HepG2 (cell line): ENCODE measurements at regions not wholly inside any gene's neighbourhood (a gene's known extent, or its start where the extent isn't known, plus 50 kb on each side); places are given as distances from the start of the nearest gene placed in this dataset.
A peak's percentile ranks its signal among the peaks of the same experiment; 100 is the strongest.
"Not testable (repeated sequence)": the region's sequence is repeated elsewhere in the genome, so short reads cannot be mapped to it uniquely, and the experiment has no call there.

Source experiments
- ATAC-seq: fragments of 200-7000 bp; cut with Tn5 transposase; 3 replicates; pipeline ENCODE4 v1.9.1; 2020; ENCODE audit warnings: mild to moderate bottlenecking, moderate library complexity
- BruUV-seq: library from RNA; stranded (reverse); fragments of 400-500 nt; replicated peaks from 2 replicates; lab custom pipeline; 2021; lab: Mats Ljungman, UMichigan
- CTCF ChIA-PET: fragments of 300-600 bp; formaldehyde crosslinking; extraction: SDS; loops from one replicate; lab custom pipeline; 2021; ENCODE audit warnings: low total read pairs, inconsistent platforms, low intra/inter-chr PET ratio; lab: Yijun Ruan, JAX
- POLR2A ChIA-PET: fragments of 350-600 bp; sonication (Branson Sonifier 250); formaldehyde crosslinking; loops from one replicate; lab custom pipeline; 2020; ENCODE audit warnings: antibody characterized with exemption, inconsistent platforms; lab: Yijun Ruan, JAX
- DNase-seq: peaks from one replicate; pipeline ENCODE4 v3.0.0-alpha.2; 2015; ENCODE audit warnings: low spot score
- FAIRE-seq: peaks from 3 replicates; lab custom pipeline; 2011; peaks lifted over from hg19 to GRCh38; lab: Jason Lieb, UNC
- H2AFZ ChIP-seq: one replicate; pipeline ENCODE4 v1.6.1; 2011; ENCODE audit warnings: low read length, inconsistent platforms
- H3K27ac ChIP-seq: fragments of 300-600 bp; 3 replicates; pipeline ENCODE4 v1.8.0; 2011; ENCODE audit warnings: mixed run types, mild to moderate bottlenecking, mixed read lengths, low read length, inconsistent platforms; ENCODE audit not compliant: insufficient read depth; ENCODE audit errors: extremely low read length
- H3K27me3 ChIP-seq, 2 experiments: fragments of 200-600 bp in 1 of 2; 2 replicates in 1 of 2; 3 replicates in 1 of 2; pipeline versions ENCODE4 v1.6.0 to v1.8.0; 2011; ENCODE audit warnings: low read length in 2 of 2, mild to moderate bottlenecking in 2 of 2, moderate library complexity in 2 of 2, inconsistent platforms in 1 of 2; ENCODE audit not compliant: insufficient read depth in 2 of 2, control insufficient read depth in 1 of 2
- H3K36me3 ChIP-seq, 2 experiments: fragments of 200-600 bp in 1 of 2; replicated peaks in 1 of 2; 2 replicates in 1 of 2; 3 replicates in 1 of 2; pipeline versions ENCODE4 v1.5.1 to v1.8.0; 2011; ENCODE audit warnings: low read length in 2 of 2, inconsistent platforms in 1 of 2; ENCODE audit not compliant: insufficient read depth in 2 of 2, control insufficient read depth in 1 of 2
- H3K4me1 ChIP-seq: 2 replicates; pipeline ENCODE4 v1.5.1; 2012; ENCODE audit warnings: low read length, inconsistent platforms; ENCODE audit not compliant: insufficient read depth
- H3K4me2 ChIP-seq: 2 replicates; pipeline ENCODE4 v1.6.0; 2011; ENCODE audit warnings: low read depth, low read length, inconsistent platforms
- H3K4me3 ChIP-seq, 3 experiments: fragments of 200-600 bp in 1 of 3; sonication (generic), shearing (Covaris generic) in 1 of 3; replicated peaks in 1 of 3; 2 replicates each; pipeline ENCODE4 v1.5.1; 2011 to 2016; ENCODE audit warnings: low read length in 3 of 3, inconsistent platforms in 2 of 3, low read depth in 2 of 3, mild to moderate bottlenecking in 2 of 3, control low read depth in 1 of 3, mixed read lengths in 1 of 3; ENCODE audit not compliant: insufficient read depth in 1 of 3
- H3K79me2 ChIP-seq: one replicate; pipeline ENCODE4 v1.6.1; 2011; ENCODE audit warnings: low read length, inconsistent platforms; ENCODE audit not compliant: insufficient read depth
- H3K9ac ChIP-seq: 2 replicates; pipeline ENCODE4 v1.6.0; 2011; ENCODE audit warnings: mild to moderate bottlenecking, low read depth, low read length, inconsistent platforms; ENCODE audit not compliant: insufficient read depth
- H3K9me3 ChIP-seq: 2 replicates; pipeline ENCODE4 v1.5.1; 2012; ENCODE audit warnings: mild to moderate bottlenecking, low read length
- H4K20me1 ChIP-seq: 2 replicates; pipeline ENCODE4 v1.6.0; 2011; ENCODE audit warnings: inconsistent platforms, mild to moderate bottlenecking, low read length, moderate library complexity; ENCODE audit not compliant: insufficient read depth
- ATF7 ChIP-seq, 2 experiments: fragments of 450-650 bp in 1 of 2; sonication (generic) in 1 of 2; formaldehyde crosslinking in 1 of 2; IDR thresholded peaks; 2 replicates each; pipeline versions ENCODE4 v1.4.0 to v1.6.1; 2016 to 2020; ENCODE audit warnings: antibody characterized with exemption in 1 of 2, mild to moderate bottlenecking in 1 of 2, missing genetic modification reagents in 1 of 2
- CREB1 ChIP-seq, 2 experiments: fragments of 450-650 bp in 1 of 2; IDR thresholded peaks; 2 replicates each; pipeline ENCODE4 v1.6.1; 2016 to 2017; ENCODE audit warnings: control low read depth in 1 of 2, mild to moderate bottlenecking in 1 of 2, missing compliant biosample characterization in 1 of 2, missing genetic modification characterization in 1 of 2
- WGBS: methylation state at CpG from one replicate; pipeline ENCODE4 v1.1.6; 2017; ENCODE audit warnings: low lambda C conversion rate; 5-methylcytosine and 5-hydroxymethylcytosine counted together
- in situ Hi-C: cut with HindIII; loops from 2 replicates; pipeline ENCODE4 v1.10.0; 2017; ENCODE audit warnings: low pct_unique_long_range_greater_than_20kb; ENCODE audit not compliant: extremely low pct_ligation_motif_present
- intact Hi-C: fragments of 100-400 bp; cut with micrococcal nuclease; formaldehyde crosslinking; loops from one replicate; pipeline ENCODE4 v1.10.0; 2022; ENCODE audit not compliant: unreplicated experiment

- H3K4me1 ChIP-seq; H2AFZ ChIP-seq; CTCF ChIA-PET; POLR2A ChIA-PET; H3K4me3 ChIP-seq; in situ Hi-C loops; H3K27me3 ChIP-seq; ATAC-seq; BruUV-seq; H3K79me2 ChIP-seq; H3K27ac ChIP-seq; H3K9ac ChIP-seq; H3K4me2 ChIP-seq; H3K36me3 ChIP-seq; FAIRE-seq; H4K20me1 ChIP-seq; intact Hi-C loops; DNase-seq; TF ChIP-seq CREB1, ATF7 (CRISPR knock-in tag; IDR thresholded peaks at IDR 0.05): not testable (repeated sequence)
- H3K9me3 ChIP-seq = peaks cover 13% of the 10 kb centered on the region
- WGBS = 0% methylated on average over 1 of the region's 1 CpG
- TF ChIP-seq CREB1 (IDR thresholded peaks at IDR 0.05) (0 out of 2 replicates have a peak, but pooled peaks have one; percentile 34), ATF7 (IDR thresholded peaks at IDR 0.05) (peak; percentile 82; the same call in 1 of the 2 replicates)
These were observed 327.9 kb upstream of the WSB1 start for GRCh38 chr17:26965898-26966624.

- H3K9ac ChIP-seq; CTCF ChIA-PET; POLR2A ChIA-PET; H2AFZ ChIP-seq; H3K4me2 ChIP-seq; ATAC-seq; H3K36me3 ChIP-seq; BruUV-seq; H3K4me1 ChIP-seq; DNase-seq; intact Hi-C loops; H4K20me1 ChIP-seq; H3K79me2 ChIP-seq; H3K27ac ChIP-seq; in situ Hi-C loops; H3K4me3 ChIP-seq; H3K27me3 ChIP-seq; TF ChIP-seq ATF7 (CRISPR knock-in tag; IDR thresholded peaks at IDR 0.05): not testable (repeated sequence)
- peaks cover 13% of the 10 kb centered on the region for H3K9me3 ChIP-seq
- 2% methylated on average over 2 of the region's 2 CpGs for WGBS
- peak; percentile 40 for TF ChIP-seq ATF7 (IDR thresholded peaks at IDR 0.05)
- peak; percentile 28 for FAIRE-seq
These were observed 327.2 kb upstream of the WSB1 start for GRCh38 chr17:26966625-26967179.

GRCh38 chr17:26981845-26982425 lies 312.0 kb upstream of the WSB1 start:
- DNase-seq, H3K27me3 ChIP-seq, FAIRE-seq, H3K27ac ChIP-seq, H2AFZ ChIP-seq, POLR2A ChIA-PET, H3K4me3 ChIP-seq, in situ Hi-C loops, ATAC-seq, CTCF ChIA-PET, H3K9ac ChIP-seq, intact Hi-C loops, H3K4me1 ChIP-seq, H3K9me3 ChIP-seq, H3K36me3 ChIP-seq, BruUV-seq, H4K20me1 ChIP-seq, H3K79me2 ChIP-seq, H3K4me2 ChIP-seq: not testable (repeated sequence)
- WGBS = 80% methylated on average over 3 of the region's 30 CpGs

DNA sequence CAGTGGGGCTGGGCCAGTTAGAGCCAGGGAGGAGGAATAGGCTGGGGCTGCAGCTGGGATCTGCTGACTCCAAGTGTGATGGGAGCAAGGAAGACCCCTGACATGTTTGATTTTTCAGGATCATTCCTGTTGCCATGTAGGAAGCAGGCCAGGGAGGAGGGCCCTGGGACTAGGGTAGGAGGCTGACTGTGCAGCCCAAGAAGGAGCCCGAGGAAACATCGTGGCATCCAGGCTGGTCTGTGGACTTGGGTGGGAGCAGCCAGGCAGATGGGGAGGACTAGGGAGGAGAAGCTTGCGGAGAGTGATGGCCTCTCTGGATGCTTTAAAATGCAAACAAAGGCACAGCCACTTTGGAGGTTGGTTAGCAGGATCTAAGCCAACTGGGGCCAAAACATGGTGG lies 311.4 kb upstream of the WSB1 start:
- H3K27ac ChIP-seq, H3K4me2 ChIP-seq, ATAC-seq, H3K4me3 ChIP-seq, H3K9me3 ChIP-seq, POLR2A ChIA-PET, H3K27me3 ChIP-seq, H3K36me3 ChIP-seq, FAIRE-seq, in situ Hi-C loops, H3K9ac ChIP-seq, H2AFZ ChIP-seq, BruUV-seq, CTCF ChIA-PET, H3K4me1 ChIP-seq, DNase-seq, H3K79me2 ChIP-seq, H4K20me1 ChIP-seq, intact Hi-C loops: not testable (repeated sequence)
- WGBS = 15% methylated on average over 3 of the region's 3 CpGs
